GM12891 (cell line): ENCODE measurements at regions not wholly inside any gene's neighbourhood (a gene's known extent, or its start where the extent isn't known, plus 50 kb on each side); places are given as distances from the start of the nearest gene placed in this dataset.

ENCODE experiments used
- DNase-seq: peaks from one replicate; pipeline ENCODE4 v3.0.0; 2011; ENCODE audit warnings: low spot score; ENCODE audit not compliant: insufficient read length
- FAIRE-seq: peaks from 2 replicates; lab custom pipeline; 2011; peaks lifted over from hg19 to GRCh38; lab: Jason Lieb, UNC
- PAX5 ChIP-seq: IDR thresholded peaks from 2 replicates; pipeline ENCODE4 v1.6.1; 2011; ENCODE audit warnings: low read length, moderate library complexity, mild to moderate bottlenecking; ENCODE audit not compliant: insufficient read depth, severe bottlenecking
- POLR2A ChIP-seq: IDR thresholded peaks from 2 replicates; pipeline ENCODE4 v1.6.1; 2011; ENCODE audit warnings: low read depth, low read length, control low read depth
- POLR2AphosphoS5 ChIP-seq: IDR thresholded peaks from 2 replicates; pipeline ENCODE4 v1.6.1; 2011; ENCODE audit warnings: low read depth, low read length, control low read depth
- POU2F2 ChIP-seq: IDR thresholded peaks from 2 replicates; pipeline ENCODE4 v1.6.1; 2011; ENCODE audit warnings: low read depth, mild to moderate bottlenecking, control low read depth, low read length, moderate library complexity
- SPI1 ChIP-seq: IDR thresholded peaks from 2 replicates; pipeline ENCODE4 v1.6.1; 2011; ENCODE audit warnings: low read depth, low read length, control low read depth
- TAF1 ChIP-seq: IDR thresholded peaks from 2 replicates; pipeline ENCODE4 v1.6.1; 2011; ENCODE audit warnings: low read depth, low read length, control low read depth

GRCh38 chr4:15341733-15342300, 86.0 kb upstream of the C1QTNF7 start:
- no peak for DNase-seq
- FAIRE-seq: no peak
- TF ChIP-seq SPI1: no peak
- TF ChIP-seq TAF1: no peak
- no peak for TF ChIP-seq POLR2A
- no peak for TF ChIP-seq POU2F2
- TF ChIP-seq PAX5: no peak

GRCh38 chr4:15343000-15343399, 84.8 kb upstream of the C1QTNF7 start:
- no peak for TF ChIP-seq POLR2A
- TF ChIP-seq POU2F2: no peak
- no peak for TF ChIP-seq TAF1
- no peak for TF ChIP-seq POLR2AphosphoS5
- no peak for TF ChIP-seq PAX5
- TF ChIP-seq SPI1: no peak
- FAIRE-seq: no peak
- no peak for DNase-seq

- FAIRE-seq: no peak
- DNase-seq: no peak
- TF ChIP-seq POLR2A (no peak), TAF1 (no peak), POLR2AphosphoS5 (no peak), POU2F2 (no peak), SPI1 (no peak), PAX5 (no peak)
These were observed 84.3 kb upstream of the C1QTNF7 start for GRCh38 chr4:15343581-15343980.

- FAIRE-seq (no peak), DNase-seq (no peak)
- TF ChIP-seq POLR2AphosphoS5: no peak
- no peak for TF ChIP-seq POLR2A
- no peak for TF ChIP-seq POU2F2
- TF ChIP-seq TAF1: no peak
- TF ChIP-seq SPI1: no peak
- no peak for TF ChIP-seq PAX5
These were observed 83.8 kb upstream of the C1QTNF7 start for GRCh38 chr4:15344041-15344440.

- TF ChIP-seq PAX5: no peak
- TF ChIP-seq TAF1: no peak
- TF ChIP-seq POU2F2: no peak
- no peak for TF ChIP-seq POLR2A
- no peak for TF ChIP-seq POLR2AphosphoS5
- no peak for TF ChIP-seq SPI1
- DNase-seq (no peak), FAIRE-seq (no peak)
These were observed 82.7 kb upstream of the C1QTNF7 start for GRCh38 chr4:15345134-15345533.

- no peak for DNase-seq
- no peak for TF ChIP-seq POLR2AphosphoS5
- TF ChIP-seq SPI1: no peak
- no peak for TF ChIP-seq POLR2A
- TF ChIP-seq TAF1: no peak
- TF ChIP-seq POU2F2: no peak
- TF ChIP-seq PAX5: no peak
- no peak for FAIRE-seq
These were observed 79.6 kb upstream of the C1QTNF7 start for GRCh38 chr4:15348236-15348635.

- no peak for TF ChIP-seq POU2F2
- no peak for TF ChIP-seq SPI1
- TF ChIP-seq TAF1: no peak
- TF ChIP-seq POLR2A: no peak
- TF ChIP-seq PAX5: no peak
- no peak for TF ChIP-seq POLR2AphosphoS5
- FAIRE-seq: no peak
- DNase-seq: no peak
These were observed 79.1 kb upstream of the C1QTNF7 start for GRCh38 chr4:15348695-15349094.

- no peak for TF ChIP-seq POLR2AphosphoS5
- TF ChIP-seq PAX5: no peak
- no peak for TF ChIP-seq POLR2A
- TF ChIP-seq SPI1: no peak
- no peak for TF ChIP-seq POU2F2
- no peak for TF ChIP-seq TAF1
- DNase-seq: no peak
- FAIRE-seq: no peak
These were observed 78.3 kb upstream of the C1QTNF7 start for GRCh38 chr4:15349531-15349935.

GRCh38 chr4:15349965-15350364, 77.9 kb upstream of the C1QTNF7 start:
- FAIRE-seq (no peak), DNase-seq (no peak)
- TF ChIP-seq POU2F2 (no peak), POLR2A (no peak), SPI1 (no peak), PAX5 (no peak), POLR2AphosphoS5 (no peak), TAF1 (no peak)

GRCh38 chr4:15352524-15352923, 75.3 kb upstream of the C1QTNF7 start:
- no peak for DNase-seq
- no peak for TF ChIP-seq POU2F2
- TF ChIP-seq POLR2AphosphoS5: no peak
- TF ChIP-seq PAX5: no peak
- no peak for TF ChIP-seq POLR2A
- TF ChIP-seq SPI1: no peak
- TF ChIP-seq TAF1: no peak
- no peak for FAIRE-seq
